ENCODE measurements at regions not wholly inside any gene's neighbourhood (a gene's known extent, or its start where the extent isn't known, plus 50 kb on each side); places are given as distances from the start of the nearest gene placed in this dataset.

DNA sequence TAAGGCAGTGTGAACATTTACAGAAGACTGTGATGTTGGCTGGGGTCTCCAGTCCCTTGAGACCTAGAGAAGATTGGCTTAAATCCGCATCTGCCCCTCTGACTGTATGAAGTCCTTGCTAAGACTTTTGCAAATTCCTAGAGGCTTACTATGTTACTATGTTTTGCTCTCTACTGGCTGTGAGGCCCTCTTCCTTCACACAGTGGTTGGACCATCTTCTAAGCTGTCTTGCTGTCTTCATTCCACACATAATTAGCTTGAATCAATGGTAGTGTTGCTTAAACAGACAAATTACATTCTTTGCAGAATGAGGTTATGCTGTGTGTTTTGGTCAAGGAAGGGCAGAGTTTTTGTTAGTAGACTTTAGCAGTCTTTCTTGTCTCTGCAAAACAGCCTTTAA, 658.0 kb downstream of the TYW1 start:
- TF ChIP-seq EZH2 (IDR thresholded peaks at IDR 0.05; ENCODE audit: low read depth, unreplicated experiment) (no peak), REST (IDR thresholded peaks at IDR 0.05; ENCODE audit: unreplicated experiment) (no peak), CREB1 (CRISPR knock-in tag; IDR thresholded peaks at IDR 0.05; ENCODE audit: low read depth) (no peak), JUNB (IDR thresholded peaks at IDR 0.05; ENCODE audit: unreplicated experiment) (no peak), POLR2AphosphoS5 (IDR thresholded peaks at IDR 0.05; ENCODE audit: low read depth) (no peak), EZH2phosphoT487 (IDR thresholded peaks at IDR 0.05; ENCODE audit: unreplicated experiment) (no peak), STAT1 (IDR thresholded peaks at IDR 0.05; ENCODE audit: unreplicated experiment) (no peak), ZNF331 (CRISPR knock-in tag; IDR thresholded peaks at IDR 0.05; ENCODE audit: low read depth) (no peak)
- TF ChIP-seq, protein P1, sequence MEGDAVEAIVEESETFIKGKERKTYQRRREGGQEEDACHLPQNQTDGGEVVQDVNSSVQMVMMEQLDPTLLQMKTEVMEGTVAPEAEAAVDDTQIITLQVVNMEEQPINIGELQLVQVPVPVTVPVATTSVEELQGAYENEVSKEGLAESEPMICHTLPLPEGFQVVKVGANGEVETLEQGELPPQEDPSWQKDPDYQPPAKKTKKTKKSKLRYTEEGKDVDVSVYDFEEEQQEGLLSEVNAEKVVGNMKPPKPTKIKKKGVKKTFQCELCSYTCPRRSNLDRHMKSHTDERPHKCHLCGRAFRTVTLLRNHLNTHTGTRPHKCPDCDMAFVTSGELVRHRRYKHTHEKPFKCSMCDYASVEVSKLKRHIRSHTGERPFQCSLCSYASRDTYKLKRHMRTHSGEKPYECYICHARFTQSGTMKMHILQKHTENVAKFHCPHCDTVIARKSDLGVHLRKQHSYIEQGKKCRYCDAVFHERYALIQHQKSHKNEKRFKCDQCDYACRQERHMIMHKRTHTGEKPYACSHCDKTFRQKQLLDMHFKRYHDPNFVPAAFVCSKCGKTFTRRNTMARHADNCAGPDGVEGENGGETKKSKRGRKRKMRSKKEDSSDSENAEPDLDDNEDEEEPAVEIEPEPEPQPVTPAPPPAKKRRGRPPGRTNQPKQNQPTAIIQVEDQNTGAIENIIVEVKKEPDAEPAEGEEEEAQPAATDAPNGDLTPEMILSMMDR (conservative IDR thresholded peaks at IDR 0.05; ENCODE audit: low read depth in 2 of 2), result no peak
- TF ChIP-seq, protein P2, sequence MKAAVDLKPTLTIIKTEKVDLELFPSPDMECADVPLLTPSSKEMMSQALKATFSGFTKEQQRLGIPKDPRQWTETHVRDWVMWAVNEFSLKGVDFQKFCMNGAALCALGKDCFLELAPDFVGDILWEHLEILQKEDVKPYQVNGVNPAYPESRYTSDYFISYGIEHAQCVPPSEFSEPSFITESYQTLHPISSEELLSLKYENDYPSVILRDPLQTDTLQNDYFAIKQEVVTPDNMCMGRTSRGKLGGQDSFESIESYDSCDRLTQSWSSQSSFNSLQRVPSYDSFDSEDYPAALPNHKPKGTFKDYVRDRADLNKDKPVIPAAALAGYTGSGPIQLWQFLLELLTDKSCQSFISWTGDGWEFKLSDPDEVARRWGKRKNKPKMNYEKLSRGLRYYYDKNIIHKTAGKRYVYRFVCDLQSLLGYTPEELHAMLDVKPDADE (IDR thresholded peaks at IDR 0.05), result no peak
- TF ChIP-seq, protein P3, sequence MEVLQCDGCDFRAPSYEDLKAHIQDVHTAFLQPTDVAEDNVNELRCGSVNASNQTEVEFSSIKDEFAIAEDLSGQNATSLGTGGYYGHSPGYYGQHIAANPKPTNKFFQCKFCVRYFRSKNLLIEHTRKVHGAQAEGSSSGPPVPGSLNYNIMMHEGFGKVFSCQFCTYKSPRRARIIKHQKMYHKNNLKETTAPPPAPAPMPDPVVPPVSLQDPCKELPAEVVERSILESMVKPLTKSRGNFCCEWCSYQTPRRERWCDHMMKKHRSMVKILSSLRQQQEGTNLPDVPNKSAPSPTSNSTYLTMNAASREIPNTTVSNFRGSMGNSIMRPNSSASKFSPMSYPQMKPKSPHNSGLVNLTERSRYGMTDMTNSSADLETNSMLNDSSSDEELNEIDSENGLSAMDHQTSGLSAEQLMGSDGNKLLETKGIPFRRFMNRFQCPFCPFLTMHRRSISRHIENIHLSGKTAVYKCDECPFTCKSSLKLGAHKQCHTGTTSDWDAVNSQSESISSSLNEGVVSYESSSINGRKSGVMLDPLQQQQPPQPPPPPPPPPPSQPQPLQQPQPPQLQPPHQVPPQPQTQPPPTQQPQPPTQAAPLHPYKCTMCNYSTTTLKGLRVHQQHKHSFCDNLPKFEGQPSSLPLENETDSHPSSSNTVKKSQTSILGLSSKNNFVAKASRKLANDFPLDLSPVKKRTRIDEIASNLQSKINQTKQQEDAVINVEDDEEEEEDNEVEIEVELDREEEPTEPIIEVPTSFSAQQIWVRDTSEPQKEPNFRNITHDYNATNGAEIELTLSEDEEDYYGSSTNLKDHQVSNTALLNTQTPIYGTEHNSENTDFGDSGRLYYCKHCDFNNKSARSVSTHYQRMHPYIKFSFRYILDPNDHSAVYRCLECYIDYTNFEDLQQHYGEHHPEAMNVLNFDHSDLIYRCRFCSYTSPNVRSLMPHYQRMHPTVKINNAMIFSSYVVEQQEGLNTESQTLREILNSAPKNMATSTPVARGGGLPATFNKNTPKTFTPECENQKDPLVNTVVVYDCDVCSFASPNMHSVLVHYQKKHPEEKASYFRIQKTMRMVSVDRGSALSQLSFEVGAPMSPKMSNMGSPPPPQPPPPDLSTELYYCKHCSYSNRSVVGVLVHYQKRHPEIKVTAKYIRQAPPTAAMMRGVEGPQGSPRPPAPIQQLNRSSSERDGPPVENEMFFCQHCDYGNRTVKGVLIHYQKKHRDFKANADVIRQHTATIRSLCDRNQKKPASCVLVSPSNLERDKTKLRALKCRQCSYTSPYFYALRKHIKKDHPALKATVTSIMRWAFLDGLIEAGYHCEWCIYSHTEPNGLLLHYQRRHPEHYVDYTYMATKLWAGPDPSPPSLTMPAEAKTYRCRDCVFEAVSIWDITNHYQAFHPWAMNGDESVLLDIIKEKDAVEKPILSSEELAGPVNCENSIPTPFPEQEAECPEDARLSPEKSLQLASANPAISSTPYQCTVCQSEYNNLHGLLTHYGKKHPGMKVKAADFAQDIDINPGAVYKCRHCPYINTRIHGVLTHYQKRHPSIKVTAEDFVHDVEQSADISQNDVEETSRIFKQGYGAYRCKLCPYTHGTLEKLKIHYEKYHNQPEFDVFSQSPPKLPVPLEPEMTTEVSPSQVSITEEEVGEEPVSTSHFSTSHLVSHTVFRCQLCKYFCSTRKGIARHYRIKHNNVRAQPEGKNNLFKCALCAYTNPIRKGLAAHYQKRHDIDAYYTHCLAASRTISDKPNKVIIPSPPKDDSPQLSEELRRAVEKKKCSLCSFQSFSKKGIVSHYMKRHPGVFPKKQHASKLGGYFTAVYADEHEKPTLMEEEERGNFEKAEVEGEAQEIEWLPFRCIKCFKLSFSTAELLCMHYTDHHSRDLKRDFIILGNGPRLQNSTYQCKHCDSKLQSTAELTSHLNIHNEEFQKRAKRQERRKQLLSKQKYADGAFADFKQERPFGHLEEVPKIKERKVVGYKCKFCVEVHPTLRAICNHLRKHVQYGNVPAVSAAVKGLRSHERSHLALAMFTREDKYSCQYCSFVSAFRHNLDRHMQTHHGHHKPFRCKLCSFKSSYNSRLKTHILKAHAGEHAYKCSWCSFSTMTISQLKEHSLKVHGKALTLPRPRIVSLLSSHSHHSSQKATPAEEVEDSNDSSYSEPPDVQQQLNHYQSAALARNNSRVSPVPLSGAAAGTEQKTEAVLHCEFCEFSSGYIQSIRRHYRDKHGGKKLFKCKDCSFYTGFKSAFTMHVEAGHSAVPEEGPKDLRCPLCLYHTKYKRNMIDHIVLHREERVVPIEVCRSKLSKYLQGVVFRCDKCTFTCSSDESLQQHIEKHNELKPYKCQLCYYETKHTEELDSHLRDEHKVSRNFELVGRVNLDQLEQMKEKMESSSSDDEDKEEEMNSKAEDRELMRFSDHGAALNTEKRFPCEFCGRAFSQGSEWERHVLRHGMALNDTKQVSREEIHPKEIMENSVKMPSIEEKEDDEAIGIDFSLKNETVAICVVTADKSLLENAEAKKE (CRISPR knock-in tag; IDR thresholded peaks at IDR 0.05), result no peak
